ENCODE measurements at regions not wholly inside any gene's neighbourhood (a gene's known extent, or its start where the extent isn't known, plus 50 kb on each side); places are given as distances from the start of the nearest gene placed in this dataset.

DNA sequence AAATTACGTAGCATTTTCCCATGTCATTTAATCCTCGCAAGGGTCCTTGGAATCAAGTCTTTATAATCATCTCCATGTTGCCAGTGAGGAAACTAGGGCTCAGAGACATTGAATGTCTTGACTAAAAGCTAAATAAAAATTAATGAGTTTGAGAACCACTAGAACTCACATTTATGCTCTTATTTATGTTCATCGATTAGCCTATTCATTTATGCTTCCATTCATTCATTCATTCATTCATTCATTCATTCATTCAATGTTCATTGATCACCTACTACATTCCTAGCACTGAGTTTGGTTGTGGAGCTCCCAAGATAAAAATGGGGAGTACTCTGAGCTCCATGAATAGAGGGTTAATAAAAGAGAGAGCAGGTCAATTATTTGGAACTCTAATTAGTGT is 59.7 kb downstream of the KCNA1 start:
- DNase-seq (ENCODE audit: low read depth) = no peak

DNA sequence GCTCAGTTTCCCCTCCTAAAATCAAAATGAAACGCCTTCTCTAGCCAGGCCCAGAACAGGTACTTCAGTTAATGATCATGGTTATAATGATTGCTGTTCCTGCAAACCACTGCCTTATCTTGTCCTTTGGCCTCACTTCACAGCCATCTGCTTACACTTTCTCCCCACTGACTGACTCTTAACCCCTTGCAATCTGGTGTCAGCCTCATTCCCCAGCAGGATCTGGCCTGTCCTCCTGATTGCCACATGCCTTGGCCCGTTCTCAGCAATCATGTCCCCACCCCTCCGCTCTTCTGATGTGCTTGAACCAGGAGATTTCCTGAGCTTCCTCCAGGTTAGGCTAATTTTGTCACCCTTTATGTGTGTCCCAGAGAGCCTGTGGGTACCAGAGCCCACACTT is 64.5 kb downstream of the KCNA1 start:
- DNase-seq (ENCODE audit: low read depth) = no peak

DNA sequence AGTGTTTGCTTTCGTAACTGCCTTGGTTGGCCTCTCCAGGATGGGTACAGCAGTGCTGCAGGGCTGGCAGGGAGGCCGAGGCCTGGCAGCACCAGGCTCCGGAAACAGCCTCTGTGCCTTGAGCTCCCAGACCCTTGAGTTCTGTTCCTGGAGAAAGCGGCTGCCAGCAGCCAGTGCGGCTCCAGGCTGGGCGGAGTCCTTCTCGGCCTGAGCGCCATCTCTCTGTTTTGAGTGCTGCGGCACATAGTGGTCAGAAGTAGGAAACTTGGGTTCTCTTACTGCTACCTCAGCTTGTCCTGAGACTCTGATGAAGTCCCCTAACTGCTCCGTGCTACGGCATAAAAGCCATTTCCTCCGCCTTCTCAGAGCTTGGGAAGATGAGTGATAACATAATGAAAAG is 65.9 kb downstream of the KCNA1 start:
- peak; percentile 15 for DNase-seq (ENCODE audit: low read depth)

DNA sequence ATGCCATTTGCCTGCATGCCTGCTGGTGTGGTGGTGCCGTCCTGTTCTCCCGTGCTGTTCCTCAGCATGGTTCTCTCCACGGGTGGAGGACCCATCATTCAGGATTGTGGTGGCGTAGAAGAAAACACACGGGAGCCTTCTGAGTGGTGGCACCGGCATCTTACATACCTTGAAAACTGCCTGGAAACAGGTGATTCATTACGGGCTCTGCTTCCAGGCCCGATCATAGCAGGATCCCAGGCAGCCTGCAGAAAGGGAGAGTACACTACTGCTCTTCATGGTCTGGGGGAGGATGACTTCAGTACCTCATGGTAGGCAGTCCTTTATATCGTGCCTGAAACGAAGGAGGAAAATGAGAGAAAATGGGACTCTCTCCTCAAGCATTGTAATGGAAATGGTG is 66.6 kb upstream of the KCNA5 start:
- DNase-seq (ENCODE audit: low read depth) = no peak

DNA sequence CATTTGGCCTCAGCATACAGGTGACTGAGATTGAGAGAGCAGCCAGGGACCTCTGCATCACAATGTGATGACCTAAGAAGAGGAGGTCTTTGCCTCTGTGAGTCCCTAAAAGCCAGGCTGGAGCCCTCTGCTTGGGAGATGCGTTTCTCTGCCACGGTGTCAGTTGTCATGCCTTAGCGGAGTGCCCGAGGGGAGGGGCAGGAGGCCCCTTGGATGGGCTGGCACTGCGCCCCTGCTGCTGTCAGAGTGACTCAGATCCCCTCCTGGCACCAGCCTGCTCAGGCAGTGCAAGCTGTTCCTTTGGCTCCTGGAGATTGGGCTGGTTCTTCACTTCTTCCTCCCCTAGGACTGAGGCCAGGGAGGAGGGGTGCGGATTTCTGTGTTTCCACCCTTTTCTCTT is 64.9 kb upstream of the KCNA5 start:
- no peak for DNase-seq (ENCODE audit: low read depth)

DNA sequence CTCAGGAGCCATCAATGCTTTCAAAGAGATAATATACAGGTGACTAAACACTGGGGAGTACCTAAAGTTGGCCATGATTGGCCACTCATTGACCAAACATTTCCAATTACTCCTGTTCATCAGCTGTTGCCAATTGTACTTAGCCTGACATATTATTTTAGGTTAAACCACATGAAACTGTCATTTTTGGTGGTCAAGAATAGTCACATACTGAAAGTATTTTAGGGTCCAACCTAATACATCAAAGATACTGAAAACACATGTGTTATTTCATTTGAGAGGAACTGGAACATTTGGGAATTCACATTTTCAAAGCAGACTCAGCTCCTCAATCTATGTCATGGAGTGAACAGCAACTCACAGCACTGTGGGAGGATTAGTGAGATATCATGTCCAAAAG is 63.9 kb upstream of the KCNA5 start:
- DNase-seq (ENCODE audit: low read depth) = no peak

DNA sequence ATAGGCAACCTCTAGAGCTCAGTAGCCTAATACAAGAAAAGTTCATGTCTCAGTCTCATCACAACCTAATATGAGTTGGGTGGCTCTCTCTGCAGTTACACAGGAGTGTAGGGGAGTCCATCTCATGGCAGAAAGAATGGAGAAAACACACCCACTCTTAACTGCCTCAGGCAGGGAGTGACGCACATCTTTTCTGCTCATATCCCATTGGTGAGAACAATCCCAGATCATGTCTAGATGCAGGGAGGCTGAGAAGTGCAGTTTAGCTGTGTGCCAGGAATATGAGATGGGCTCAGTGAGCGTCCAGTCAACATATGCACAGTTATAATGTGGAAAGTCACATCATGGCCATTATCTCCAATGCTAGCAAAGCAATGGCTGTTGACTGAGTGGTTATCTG is 59.3 kb upstream of the KCNA5 start:
- DNase-seq (ENCODE audit: low read depth) = peak; percentile 8

DNA sequence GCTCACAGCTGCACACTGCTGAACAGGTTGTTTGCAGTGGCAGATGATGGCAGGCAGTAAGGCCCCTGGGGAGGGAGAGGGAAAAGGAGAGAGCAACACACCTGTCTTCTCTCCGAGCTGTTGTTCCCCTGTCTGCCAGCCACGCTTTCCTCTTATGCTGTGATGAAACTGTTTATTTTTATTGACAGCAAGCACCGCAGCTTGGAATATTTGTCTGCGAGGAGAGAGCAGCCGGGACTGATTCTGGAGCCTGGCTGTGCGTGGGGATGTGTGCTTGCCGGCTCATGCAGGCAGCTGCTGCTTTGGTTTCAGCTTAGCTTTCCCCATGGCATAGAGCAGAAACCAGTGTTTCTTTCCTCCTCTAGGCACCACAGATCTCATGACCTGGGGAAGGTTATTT is 58.7 kb upstream of the KCNA5 start:
- DNase-seq (ENCODE audit: low read depth) = no peak

DNA sequence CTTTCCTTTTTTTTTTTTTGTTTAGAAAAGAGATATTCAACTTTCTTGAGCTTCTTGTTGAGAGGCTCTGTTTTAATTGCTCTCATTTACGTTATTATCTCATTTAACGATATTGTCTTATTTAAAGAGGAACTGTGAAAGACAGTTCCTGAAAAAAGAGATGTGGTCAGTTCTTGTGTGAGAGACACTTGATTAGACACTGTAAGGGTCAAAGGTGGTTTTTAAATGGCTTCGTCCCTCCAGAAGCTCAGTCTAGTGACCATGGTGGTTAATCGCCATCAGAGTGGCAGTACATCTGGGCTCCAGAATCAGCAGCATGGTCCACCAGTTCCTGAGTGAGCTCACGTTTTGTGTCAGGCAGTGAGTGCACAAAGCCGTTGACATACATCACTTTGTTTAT is 57.9 kb upstream of the KCNA5 start:
- no peak for DNase-seq (ENCODE audit: low read depth)

DNA sequence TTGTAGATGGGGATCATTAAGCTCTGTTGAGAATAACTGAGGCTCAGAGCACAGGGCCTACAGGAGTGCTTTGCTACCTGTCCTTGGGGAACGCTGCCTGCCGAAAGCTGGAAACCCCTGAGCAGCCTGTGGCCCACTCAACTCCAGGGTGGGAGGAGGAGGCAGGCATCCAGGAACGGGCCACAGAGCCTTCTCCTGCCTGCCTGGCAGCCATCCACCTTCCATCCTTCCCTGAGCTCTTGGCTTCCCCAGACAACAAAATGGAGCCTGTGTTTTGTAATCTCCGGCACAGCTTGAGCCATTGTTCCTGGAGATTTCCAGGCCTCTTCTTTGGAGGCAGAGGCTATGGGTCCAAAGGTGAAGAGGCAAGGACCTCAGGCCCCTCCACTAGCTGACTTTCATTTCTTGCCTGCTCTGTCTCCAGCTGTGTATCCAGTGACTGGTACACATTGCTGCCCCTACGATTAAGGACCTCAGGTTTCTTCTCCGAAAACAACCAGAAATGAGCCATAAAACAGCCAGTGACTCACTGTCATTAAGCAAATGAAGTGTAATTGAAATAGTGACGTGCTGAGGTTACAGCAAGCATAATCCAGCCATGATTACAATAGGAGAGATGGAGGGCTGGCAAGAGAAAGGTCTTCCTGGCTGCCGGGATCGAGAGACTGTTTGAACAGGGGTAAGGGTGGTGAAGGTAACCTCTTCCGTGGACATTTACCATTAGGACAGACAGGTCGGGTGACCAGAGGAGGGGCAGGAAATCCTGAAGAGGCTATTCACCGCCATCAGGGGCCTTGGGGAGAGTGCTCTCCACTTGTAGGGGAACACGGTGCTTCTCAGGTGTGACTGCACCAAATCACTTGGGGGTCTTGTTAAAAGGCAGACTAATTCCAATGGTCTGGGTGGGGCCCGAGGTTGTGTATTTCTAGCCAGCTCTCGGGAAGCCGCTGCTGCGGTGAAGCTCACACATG is 56.3 kb upstream of the KCNA5 start:
- DNase-seq (ENCODE audit: low read depth) = peak; percentile 7

DNA sequence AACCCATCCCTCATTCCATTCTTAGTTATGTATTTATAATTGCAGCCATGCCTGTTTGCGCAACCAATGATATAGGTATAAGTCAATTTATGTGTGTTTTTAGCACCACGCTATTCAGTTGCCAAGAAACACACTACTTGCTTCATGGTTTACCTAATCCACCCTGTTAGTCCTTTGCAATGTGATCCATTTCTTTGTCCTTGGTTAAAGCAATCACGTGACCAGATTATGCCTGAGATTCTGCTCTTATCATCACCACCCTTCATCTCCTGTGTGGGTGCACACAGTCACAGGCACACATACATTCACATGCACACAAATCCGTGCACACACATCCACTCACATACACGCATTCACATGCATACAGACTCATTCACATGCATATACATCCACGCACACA is 52.3 kb upstream of the KCNA5 start:
- no peak for DNase-seq (ENCODE audit: low read depth)

DNA sequence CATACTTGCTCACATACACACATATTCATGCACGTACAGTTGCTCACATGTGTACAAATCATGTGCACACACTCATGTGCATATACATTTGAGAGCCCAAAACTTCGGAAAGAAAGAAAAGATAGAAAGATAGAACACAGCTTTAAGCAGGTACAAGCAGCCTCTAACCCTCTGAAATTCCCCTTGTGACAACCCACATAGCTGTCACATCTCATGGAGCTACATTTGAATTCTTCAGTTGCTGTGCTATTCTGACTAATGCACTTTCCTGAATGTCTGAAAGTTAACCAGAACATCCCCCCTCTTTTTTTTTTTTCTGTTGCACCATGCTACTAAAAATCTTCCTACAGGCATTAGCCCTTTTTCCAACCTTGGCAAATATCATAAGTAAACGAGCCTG is 51.9 kb upstream of the KCNA5 start:
- no peak for DNase-seq (ENCODE audit: low read depth)

DNA sequence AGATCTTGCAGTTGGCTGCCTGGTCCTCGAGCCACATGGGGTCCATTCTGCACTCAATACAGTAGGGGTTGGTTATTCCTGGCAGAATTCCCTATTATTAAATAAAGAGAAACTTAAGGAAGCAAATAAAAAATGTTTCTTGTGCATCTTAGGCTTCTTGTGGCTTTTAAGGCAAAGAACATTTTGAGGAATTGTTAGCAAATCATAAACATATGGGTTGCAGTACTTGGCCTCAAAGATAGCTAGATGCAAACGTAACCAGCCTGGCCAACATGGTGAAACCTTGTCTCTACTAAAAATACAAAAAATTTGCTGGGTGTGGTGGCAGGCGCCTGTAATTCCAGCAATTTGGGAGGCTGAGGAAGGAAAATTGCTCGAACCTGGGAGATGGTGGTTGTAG is 50.8 kb upstream of the KCNA5 start:
- no peak for DNase-seq (ENCODE audit: low read depth)
